ENCODE measurements at regions not wholly inside any gene's neighbourhood (a gene's known extent, or its start where the extent isn't known, plus 50 kb on each side); places are given as distances from the start of the nearest gene placed in this dataset.
"Not testable (repeated sequence)": the region's sequence is repeated elsewhere in the genome, so short reads cannot be mapped to it uniquely, and the experiment has no call there.

- H3K27ac ChIP-seq = no peak overlapping the region
- no peak for DNase-seq (ENCODE audit: low read depth, low spot score)
These were observed 112.8 kb upstream of the PELI2 start for GRCh38 chr14:56005191-56006053.

GRCh38 chr14:56007491-56007890 lies 110.7 kb upstream of the PELI2 start:
- not testable (repeated sequence) for H3K27ac ChIP-seq; DNase-seq (ENCODE audit: low read depth, low spot score)

DNA sequence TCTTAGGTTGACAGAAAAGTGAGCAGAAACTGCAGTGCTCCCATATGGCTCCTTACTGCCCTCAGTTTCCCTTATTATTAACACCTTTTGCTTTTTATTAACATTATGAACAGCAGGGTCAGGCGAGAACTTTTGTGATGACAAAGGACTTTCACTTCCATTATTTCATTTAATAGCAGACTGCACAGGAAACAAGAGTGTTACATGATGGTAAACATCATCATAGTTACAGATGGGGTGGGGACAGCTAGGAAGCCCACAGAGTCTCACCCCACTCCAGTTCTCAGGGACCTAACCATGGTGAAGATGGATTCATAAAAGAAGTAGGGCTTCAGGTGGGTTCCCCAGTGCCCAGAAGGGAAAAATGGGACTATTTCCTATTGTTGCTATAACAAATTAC lies 110.1 kb upstream of the PELI2 start:
- DNase-seq (ENCODE audit: low read depth, low spot score) = no peak
- no peak overlapping the region for H3K27ac ChIP-seq

- not testable (repeated sequence) for H3K27ac ChIP-seq; DNase-seq (ENCODE audit: low read depth, low spot score)
These were observed 109.5 kb upstream of the PELI2 start for GRCh38 chr14:56008661-56009060.

- H3K27ac ChIP-seq = no peak overlapping the region
- no peak for DNase-seq (ENCODE audit: low read depth, low spot score)
These were observed 94.5 kb upstream of the PELI2 start for GRCh38 chr14:56023661-56024081.

DNA sequence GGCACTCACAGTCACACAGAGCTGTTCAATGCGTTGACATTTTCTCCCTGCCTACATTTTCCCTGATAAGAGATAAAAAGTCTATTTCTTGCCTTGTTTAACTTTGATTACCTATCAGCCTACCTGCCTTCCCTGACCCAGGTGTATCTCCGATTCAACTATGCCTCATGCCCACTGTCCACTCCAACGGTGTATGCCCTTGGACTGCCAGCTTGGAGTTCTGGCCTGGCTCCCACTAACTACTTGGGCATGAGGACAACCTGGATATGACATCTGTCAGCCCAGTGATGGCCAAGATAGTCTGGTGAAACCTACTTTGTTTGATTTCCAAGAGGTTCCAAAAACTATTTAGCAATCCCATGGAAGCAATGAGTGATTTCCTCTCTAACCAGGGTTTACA lies 93.0 kb upstream of the PELI2 start:
- H3K27ac ChIP-seq = no peak overlapping the region
- DNase-seq (ENCODE audit: low read depth, low spot score) = no peak

DNA sequence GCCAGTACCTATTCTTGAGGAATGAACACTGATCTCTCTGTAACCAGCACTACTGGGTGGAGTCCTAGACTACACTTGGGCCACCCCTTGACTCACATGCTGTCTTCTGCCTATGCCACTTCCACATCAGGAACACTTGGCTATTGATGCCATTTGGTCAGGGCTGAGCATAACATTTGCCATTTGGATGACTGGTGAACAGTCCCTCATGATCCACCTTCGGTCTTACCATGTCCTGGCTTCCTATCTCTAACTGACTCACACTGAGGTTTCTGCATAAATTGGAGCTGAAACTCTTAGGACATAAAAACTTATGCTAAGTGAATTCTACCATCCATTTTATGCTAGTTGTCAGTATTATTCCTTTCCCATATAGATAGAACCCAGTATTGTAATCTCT lies 91.7 kb upstream of the PELI2 start:
- no peak for DNase-seq (ENCODE audit: low read depth, low spot score)
- H3K27ac ChIP-seq = no peak overlapping the region

GRCh38 chr14:56027421-56027820 lies 90.8 kb upstream of the PELI2 start:
- no peak overlapping the region for H3K27ac ChIP-seq
- no peak for DNase-seq (ENCODE audit: low read depth, low spot score)

DNA sequence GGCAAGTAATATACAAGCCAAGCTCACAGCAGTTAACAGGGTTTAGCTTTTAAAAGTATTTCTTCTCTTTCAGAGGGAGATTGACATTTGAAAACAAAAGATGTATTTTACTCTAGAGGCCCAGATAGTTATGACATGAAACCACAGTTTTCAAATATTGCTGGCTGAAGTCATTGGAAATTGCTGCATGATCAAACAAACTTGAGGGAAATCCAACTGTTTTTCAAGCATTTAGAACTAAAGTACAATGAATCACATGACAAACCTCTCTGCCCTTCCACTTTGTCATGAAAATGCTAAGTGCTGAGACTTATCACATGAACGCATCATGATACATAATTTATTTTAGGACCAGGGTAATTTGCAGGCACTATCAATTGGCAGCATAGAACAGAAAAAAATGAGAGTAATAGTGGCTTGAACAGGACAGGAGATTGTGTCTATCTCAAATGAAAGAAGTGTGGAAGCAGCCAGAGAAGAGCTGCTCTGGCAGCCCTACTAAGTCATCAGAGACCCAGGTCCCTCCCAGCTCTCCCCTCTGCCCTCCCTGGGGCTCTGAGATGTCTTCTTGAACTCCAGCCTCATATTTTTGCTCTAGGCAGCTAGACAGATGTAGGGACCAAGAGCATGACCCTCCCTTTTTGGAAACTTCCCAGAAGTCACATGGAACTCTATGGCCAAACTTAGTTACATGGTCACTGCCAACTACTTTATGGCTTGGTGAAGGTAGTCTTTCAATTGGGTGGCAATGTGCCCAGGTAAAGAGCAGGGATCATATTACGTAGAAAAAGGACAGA lies 90.1 kb upstream of the PELI2 start:
- no peak for DNase-seq (ENCODE audit: low read depth, low spot score)
- no peak overlapping the region for H3K27ac ChIP-seq

DNA sequence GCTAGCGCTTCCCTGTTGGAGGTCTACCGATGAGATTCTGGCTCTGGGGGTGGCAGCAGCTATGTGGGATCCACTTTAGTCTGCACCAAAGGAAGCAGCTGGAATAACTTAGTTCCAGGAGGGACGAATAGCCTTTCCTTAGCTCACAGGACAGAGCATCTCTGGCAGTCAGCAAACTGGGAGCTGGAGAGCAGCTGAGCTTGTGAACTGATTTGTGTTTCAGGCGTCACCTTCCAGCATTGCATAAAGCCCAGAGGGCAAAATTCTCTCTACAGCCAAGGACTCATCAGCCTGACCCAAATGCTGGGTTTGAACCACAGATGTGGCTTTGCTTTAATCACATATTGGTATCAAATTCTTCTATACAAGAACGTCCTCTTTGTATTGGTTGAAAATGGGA lies 81.9 kb upstream of the PELI2 start:
- H3K27ac ChIP-seq = no peak overlapping the region
- DNase-seq (ENCODE audit: low read depth, low spot score) = no peak

DNA sequence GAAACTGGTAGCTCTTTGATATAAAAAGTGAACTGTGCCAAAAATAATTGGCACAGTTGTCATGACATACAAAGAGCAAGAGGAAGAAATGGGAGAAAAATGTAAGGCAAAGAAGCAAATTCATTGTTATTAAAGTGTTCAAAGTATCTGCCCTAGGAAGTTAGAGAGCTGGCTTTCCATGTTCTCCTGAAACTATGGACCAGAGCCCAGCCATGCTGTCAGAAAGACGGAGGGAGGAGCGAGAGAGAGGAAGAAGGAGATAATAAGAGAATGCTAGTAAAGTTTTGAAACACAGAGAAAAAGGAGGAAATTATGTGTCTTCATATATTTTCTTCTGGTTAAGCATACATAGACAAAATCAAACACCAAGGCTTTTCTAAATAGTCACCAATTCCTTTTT lies 78.1 kb upstream of the PELI2 start:
- H3K27ac ChIP-seq = no peak overlapping the region
- DNase-seq (ENCODE audit: low read depth, low spot score) = no peak

DNA sequence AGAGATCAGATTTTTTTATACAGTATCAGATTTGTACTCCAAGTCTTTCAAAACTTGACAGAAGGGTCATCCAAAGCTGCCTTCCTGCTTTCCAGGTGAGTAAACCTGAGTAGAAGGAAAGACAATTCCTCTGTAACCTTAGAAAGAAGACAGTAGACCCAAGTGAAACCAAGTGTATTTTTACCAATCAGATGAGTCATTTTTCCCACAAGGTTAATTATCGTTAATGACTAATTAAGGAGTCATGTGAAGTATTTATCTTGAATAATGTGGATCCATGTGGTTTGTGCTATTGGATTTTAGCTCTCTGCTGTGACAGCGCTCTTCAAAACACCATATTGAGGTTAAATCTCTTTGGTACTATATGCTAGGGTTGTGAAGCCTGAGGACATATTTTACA lies 74.0 kb upstream of the PELI2 start:
- DNase-seq (ENCODE audit: low read depth, low spot score) = no peak

GRCh38 chr14:56046546-56046945 lies 71.7 kb upstream of the PELI2 start:
- no peak for DNase-seq (ENCODE audit: low read depth, low spot score)
- H3K27ac ChIP-seq = no peak overlapping the region

More for the DNA sequence above, 74.0 kb upstream of the PELI2 start:
- no peak overlapping the region for H3K27ac ChIP-seq

- DNase-seq (ENCODE audit: low read depth, low spot score) = no peak
- H3K27ac ChIP-seq = no peak overlapping the region
These were observed 71.2 kb upstream of the PELI2 start for GRCh38 chr14:56046996-56047395.

DNA sequence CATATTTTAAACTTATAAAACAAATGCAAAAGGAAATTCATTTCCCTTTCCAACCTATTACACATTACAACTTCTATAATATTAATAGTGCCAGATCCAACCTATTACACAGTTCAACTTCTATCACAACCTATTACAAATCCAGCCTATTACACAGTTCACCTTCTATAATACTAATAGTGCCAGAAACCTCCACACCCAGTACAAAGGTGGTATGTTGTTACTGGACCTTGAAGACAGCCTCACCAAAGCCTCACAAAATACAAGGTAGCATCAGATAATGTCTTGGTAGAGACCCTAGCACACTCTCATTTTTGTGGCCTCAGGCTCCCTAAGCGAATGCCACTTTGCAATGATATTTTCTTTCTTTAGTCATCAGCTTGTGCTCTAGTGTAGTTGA lies 68.7 kb upstream of the PELI2 start:
- DNase-seq (ENCODE audit: low read depth, low spot score) = no peak
- no peak overlapping the region for H3K27ac ChIP-seq

- H3K27ac ChIP-seq = no peak overlapping the region
- no peak for DNase-seq (ENCODE audit: low read depth, low spot score)
These were observed 62.7 kb upstream of the PELI2 start for GRCh38 chr14:56055511-56055910.

DNA sequence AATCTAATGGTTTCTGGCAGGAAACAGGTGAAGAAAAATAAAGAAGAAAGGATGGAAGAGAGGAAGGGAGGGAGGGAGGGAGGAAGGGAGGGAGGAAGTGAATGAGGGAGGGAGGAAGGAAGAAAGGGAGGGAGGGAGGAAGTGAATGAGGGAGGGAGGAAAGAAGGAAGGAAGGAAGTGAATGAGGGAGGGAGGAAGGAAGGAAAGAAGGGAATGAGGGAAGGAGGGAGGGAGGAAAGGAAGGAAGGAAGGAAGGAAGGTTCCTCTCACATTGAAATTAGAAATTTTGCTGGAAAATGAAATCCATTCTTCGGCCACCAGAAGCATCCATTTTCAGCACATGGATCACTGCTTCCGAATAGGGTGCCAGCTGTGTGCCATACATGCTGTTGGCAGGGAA lies 62.2 kb upstream of the PELI2 start:
- no peak for DNase-seq (ENCODE audit: low read depth, low spot score)
- H3K27ac ChIP-seq = no peak overlapping the region

DNA sequence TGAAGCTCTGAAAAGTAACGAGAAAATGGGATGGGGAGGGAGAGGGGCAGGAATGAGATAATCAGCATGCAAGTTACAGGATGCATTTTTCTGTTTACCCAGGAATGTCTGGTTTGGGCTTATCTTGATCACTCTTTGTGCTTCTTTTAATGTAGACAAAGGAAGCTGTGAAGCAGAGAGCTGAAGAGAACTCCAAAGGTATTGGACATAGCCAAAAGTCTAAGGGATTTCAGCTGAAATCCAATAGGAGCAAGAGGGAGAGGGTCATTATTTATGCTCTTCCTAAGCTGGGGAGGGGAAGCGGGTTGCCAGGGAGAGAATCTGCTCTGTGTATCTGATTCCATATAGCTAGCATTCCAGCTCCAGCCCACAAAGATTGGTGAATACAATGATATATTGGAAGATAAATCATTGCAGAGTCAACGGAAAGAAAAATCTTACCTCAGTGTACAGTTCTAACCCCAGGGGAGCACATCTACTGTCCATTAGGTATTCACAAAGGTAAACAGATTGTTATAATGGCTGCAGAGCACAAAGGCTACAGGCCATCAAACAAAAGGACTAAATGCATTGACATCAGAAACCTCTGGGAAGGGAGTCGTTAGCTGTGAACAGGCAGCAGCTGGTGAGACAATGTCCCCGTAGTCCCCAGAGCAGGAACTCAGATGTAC lies 61.0 kb upstream of the PELI2 start:
- no peak overlapping the region for H3K27ac ChIP-seq
- DNase-seq (ENCODE audit: low read depth, low spot score) = no peak

GRCh38 chr14:56057767-56058166 lies 60.4 kb upstream of the PELI2 start:
- no peak overlapping the region for H3K27ac ChIP-seq
- DNase-seq (ENCODE audit: low read depth, low spot score) = no peak

GRCh38 chr14:56059054-56059453 lies 59.2 kb upstream of the PELI2 start:
- H3K27ac ChIP-seq = no peak overlapping the region
- no peak for DNase-seq (ENCODE audit: low read depth, low spot score)

GRCh38 chr14:56061051-56061450 lies 57.2 kb upstream of the PELI2 start:
- no peak overlapping the region for H3K27ac ChIP-seq
- no peak for DNase-seq (ENCODE audit: low read depth, low spot score)

All from epithelial cell of prostate (primary cell).